GM12872 (cell line): ENCODE measurements at regions not wholly inside any gene's neighbourhood (a gene's known extent, or its start where the extent isn't known, plus 50 kb on each side); places are given as distances from the start of the nearest gene placed in this dataset.

ENCODE experiments used
- TF ChIP-seq, protein P1 (sequence below): IDR thresholded peaks from 3 replicates; pipeline ENCODE4 v1.5.1; 2011; ENCODE audit warnings: low read depth, mild to moderate bottlenecking, low read length, moderate library complexity; ENCODE audit not compliant: insufficient read depth

DNA sequence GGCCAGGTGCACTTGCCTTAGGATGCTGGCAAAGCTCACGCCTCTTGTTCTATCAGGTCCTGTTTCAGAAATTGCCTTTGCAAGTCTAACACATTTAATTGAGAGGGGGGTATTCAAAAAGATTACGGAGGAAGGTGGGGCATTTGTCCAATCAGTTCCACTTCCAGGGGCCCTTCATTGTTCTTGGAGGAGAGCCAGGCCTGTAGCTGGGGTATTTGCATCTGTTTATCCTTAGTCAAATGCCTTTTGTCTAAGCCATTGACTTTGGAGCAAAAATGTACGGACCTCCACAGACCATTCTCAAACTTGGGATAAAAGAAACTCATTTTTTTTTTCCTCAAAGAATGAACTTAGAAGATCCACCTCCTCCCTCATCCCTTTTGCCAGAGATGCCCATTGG is 582.0 kb downstream of the BCL11B start:
- TF ChIP-seq, protein P1, sequence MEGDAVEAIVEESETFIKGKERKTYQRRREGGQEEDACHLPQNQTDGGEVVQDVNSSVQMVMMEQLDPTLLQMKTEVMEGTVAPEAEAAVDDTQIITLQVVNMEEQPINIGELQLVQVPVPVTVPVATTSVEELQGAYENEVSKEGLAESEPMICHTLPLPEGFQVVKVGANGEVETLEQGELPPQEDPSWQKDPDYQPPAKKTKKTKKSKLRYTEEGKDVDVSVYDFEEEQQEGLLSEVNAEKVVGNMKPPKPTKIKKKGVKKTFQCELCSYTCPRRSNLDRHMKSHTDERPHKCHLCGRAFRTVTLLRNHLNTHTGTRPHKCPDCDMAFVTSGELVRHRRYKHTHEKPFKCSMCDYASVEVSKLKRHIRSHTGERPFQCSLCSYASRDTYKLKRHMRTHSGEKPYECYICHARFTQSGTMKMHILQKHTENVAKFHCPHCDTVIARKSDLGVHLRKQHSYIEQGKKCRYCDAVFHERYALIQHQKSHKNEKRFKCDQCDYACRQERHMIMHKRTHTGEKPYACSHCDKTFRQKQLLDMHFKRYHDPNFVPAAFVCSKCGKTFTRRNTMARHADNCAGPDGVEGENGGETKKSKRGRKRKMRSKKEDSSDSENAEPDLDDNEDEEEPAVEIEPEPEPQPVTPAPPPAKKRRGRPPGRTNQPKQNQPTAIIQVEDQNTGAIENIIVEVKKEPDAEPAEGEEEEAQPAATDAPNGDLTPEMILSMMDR: no peak

DNA sequence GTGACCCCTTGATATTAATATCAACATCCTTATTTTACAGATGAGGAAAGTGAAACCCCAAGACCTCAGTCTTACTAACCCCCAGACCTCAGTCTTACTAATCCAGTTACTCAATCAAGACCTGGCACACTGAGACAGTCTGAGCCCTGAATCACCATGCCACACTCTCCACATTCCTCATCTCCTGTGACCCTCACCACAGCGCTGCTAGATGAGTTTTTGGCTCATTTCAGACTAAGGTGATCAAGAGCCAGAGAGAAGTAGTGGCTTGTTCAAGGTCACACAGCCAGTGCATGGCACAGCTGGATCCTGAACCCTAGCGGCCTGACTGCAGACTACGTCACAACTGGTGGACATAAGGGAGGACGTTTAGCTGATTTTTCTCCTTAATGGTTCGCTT is 579.2 kb downstream of the BCL11B start:
- TF ChIP-seq, protein P1: no peak

DNA sequence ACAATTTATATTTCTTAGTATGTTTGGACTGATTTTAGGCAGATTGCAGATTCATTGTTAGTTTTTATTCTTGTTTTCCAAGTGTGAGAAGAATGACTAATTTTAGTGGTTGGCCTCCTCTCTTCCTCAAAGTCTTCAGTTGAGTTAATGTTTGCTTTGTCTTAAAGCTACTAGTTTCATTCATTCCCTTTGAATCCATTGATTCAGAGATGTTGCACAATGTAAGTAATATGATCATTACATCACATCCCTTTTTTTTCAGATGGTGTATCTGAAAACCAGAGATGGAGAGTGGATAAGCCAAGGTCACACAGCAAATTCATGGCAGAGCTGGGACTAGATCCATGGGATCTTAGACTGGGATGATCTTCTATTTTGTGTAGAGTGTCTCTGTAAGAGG is 577.5 kb downstream of the BCL11B start:
- TF ChIP-seq, protein P1: no peak

DNA sequence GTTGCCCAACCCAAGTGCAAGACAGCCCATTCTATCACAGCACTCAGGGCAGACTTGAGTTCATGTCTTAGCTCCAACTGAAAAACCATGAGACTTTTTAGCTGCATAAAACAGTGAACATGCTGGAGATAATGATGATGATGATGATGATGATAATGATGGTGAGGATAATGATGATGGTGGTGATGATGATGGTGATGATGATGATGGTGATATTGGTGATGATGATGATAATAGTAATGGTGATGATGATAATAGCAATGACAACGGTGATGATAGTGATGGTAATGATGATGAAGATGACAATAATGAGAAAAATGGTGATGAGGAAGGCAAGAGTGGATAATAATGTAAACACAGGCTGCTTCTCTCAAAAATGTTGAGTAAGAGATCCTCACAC is 576.2 kb downstream of the BCL11B start:
- TF ChIP-seq, protein P1: no peak

DNA sequence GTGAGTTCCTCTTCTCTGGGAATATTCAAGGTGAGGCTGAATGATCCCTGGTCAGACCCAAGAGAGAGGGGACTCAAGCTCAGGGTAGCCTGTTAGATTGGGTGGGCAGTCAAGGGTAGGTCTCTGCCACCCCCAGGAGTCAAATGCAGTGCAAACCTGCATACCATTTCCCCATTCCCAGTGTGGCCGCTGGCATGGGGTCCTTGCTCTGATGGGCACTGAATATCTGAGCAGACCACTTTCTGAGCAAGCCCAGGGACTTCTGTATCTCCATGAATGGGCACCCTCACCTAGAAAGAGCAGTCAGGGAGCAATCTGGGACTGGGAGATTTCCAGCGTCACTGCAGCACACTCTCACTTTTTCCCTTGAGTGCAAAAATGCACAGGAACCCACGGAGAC is 573.7 kb downstream of the BCL11B start:
- TF ChIP-seq, protein P1: no peak

DNA sequence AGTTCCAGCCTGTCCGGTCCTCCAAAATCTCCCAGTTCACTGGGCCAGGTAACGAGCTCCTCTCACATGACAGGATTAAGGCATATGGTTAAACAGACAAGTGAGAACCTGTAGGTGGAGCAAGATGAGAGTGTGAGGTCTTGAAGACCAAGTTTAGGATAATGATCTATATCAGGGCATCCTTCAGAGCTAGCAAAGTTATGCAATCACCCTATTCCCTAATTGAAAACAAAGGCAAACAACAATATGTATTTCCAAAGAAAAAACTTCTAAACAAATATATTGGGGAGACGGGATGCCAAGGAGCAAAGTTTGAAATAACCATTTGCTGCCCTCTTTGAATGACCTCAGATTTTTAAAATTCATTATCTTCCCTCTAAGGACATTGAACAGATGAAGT is 571.2 kb downstream of the BCL11B start:
- TF ChIP-seq, protein P1: no peak

DNA sequence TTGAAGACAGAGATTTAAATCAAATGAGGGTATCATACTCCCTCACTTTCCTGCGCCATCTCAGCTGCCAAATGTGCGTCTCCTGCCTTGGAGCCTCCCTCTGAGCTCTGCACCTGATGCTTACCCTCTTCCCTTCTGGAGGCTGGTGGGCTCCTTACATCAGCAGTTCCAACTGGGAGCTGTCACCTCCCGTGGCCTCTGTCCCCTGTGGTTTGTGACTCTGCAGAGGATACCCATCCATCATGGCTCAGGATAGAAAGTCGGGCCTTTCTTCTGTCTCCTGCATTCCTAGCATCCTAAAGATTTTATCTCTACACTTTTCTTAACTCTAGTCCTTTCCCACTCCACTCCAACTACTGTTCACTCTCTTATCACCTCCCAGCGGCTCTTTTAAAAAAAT is 570.6 kb downstream of the BCL11B start:
- TF ChIP-seq, protein P1: no peak

DNA sequence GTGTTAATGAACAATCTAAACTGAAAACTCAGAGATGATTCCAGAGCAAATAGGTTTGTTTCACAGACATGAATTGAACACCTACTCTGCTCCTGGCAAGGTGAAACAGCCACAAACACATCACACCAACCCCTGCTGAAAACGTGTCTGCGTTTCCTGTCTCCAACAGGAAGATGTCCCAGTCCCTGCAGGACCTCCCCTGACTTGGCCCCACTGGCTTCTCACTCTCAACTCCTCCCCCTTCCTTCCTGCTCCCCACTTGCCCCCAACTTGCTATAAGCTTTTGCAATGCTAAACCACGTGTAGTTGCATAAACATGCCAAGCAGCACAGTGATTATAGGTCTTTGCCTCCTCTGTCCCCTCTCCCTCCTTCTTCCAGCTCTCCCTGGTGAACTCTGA is 567.6 kb downstream of the BCL11B start:
- TF ChIP-seq, protein P1: no peak
